CD14-positive monocyte (primary cell): ENCODE measurements at regions not wholly inside any gene's neighbourhood (a gene's known extent, or its start where the extent isn't known, plus 50 kb on each side); places are given as distances from the start of the nearest gene placed in this dataset.

ENCODE experiments used
- DNase-seq, 3 donors: peaks; one replicate each; pipeline ENCODE4 v3.0.0-alpha.2; 2011 to 2022
- H2AFZ ChIP-seq: 2 replicates; pipeline ENCODE4 v1.6.0; 2012; ENCODE audit warnings: mild to moderate bottlenecking, low read depth, low read length, inconsistent platforms; ENCODE audit not compliant: insufficient read depth, poor library complexity, severe bottlenecking
- H3K27ac ChIP-seq, 2 donors: 1 replicate in 1 of 2; 2 replicates in 1 of 2; pipeline ENCODE4 v1.5.1; 2012 to 2013; ENCODE audit warnings: low read length in 2 of 2, control low read depth in 1 of 2, inconsistent platforms in 1 of 2, low read depth in 1 of 2, mild to moderate bottlenecking in 1 of 2
- H3K27me3 ChIP-seq, 2 donors: one replicate each; pipeline versions ENCODE4 v1.6.0 to v1.6.1; 2011 to 2013; ENCODE audit warnings: low read length in 2 of 2; ENCODE audit not compliant: control insufficient read depth in 2 of 2, insufficient read depth in 2 of 2
- H3K36me3 ChIP-seq, 2 donors: replicated peaks in 1 of 2; 1 replicate in 1 of 2; 2 replicates in 1 of 2; pipeline versions ENCODE4 v1.5.1 to v1.6.1; 2012 to 2013; ENCODE audit warnings: low read length in 2 of 2, control low read depth in 1 of 2, inconsistent platforms in 1 of 2, mild to moderate bottlenecking in 1 of 2; ENCODE audit not compliant: insufficient read depth in 2 of 2, control insufficient read depth in 1 of 2
- H3K4me1 ChIP-seq, 2 donors: 1 replicate in 1 of 2; 2 replicates in 1 of 2; pipeline versions ENCODE4 v1.5.1 to v1.6.1; 2012 to 2013; ENCODE audit warnings: low read length in 2 of 2, control low read depth in 1 of 2, inconsistent platforms in 1 of 2, mild to moderate bottlenecking in 1 of 2, moderate library complexity in 1 of 2; ENCODE audit not compliant: insufficient read depth in 2 of 2, control insufficient read depth in 1 of 2
- H3K4me2 ChIP-seq: replicated peaks from 2 replicates; pipeline ENCODE3; 2012; ENCODE audit warnings: low read length, moderate library complexity, mild to moderate bottlenecking; ENCODE audit not compliant: poor library complexity, severe bottlenecking; ENCODE audit errors: extremely low read depth
- H3K4me3 ChIP-seq, 3 experiments: fragments of 200-600 bp in 1 of 3; sonication (generic) in 1 of 3; replicated peaks in 1 of 3; 1 replicate in 2 of 3; 2 replicates in 1 of 3; pipeline ENCODE4 v1.5.1; 2011 to 2013; ENCODE audit warnings: low read length in 3 of 3, mild to moderate bottlenecking in 3 of 3, control low read depth in 2 of 3, low read depth in 2 of 3, inconsistent platforms in 1 of 3, moderate library complexity in 1 of 3
- H3K79me2 ChIP-seq: 2 replicates; pipeline ENCODE4 v1.6.0; 2012; ENCODE audit warnings: mild to moderate bottlenecking, control low read depth, inconsistent platforms, low read length, moderate library complexity; ENCODE audit not compliant: insufficient read depth
- H3K9ac ChIP-seq: 2 replicates; pipeline ENCODE4 v1.6.0; 2017; ENCODE audit warnings: low read length, mild to moderate bottlenecking; ENCODE audit not compliant: insufficient read depth, poor library complexity, severe bottlenecking
- H3K9me3 ChIP-seq, 2 donors: replicated peaks in 1 of 2; 1 replicate in 1 of 2; 2 replicates in 1 of 2; pipeline versions ENCODE4 v1.5.1 to v1.6.1; 2012 to 2013; ENCODE audit warnings: low read length in 2 of 2, control low read depth in 1 of 2; ENCODE audit not compliant: control insufficient read depth in 1 of 2, insufficient read depth in 1 of 2
- H4K20me1 ChIP-seq: 2 replicates; pipeline ENCODE4 v1.6.0; 2012; ENCODE audit warnings: mild to moderate bottlenecking, low read length, control low read depth, moderate library complexity; ENCODE audit not compliant: insufficient read depth
- H3K27ac Mint-ChIP-seq, 7 donors: one replicate each; pipeline ENCODE4 v1.8.0; 2020; ENCODE audit warnings: mild to moderate bottlenecking in 7 of 7, mixed read lengths in 7 of 7, moderate library complexity in 6 of 7, inconsistent platforms in 2 of 7
- H3K27me3 Mint-ChIP-seq, 3 donors: one replicate each; pipeline ENCODE4 v1.8.0; 2021 to 2022; ENCODE audit warnings: low read depth in 3 of 3, mild to moderate bottlenecking in 3 of 3, mixed read lengths in 3 of 3, moderate library complexity in 3 of 3, inconsistent platforms in 1 of 3
- H3K36me3 Mint-ChIP-seq, 2 donors: one replicate each; pipeline ENCODE4 v1.8.0; 2020; ENCODE audit warnings: mixed read lengths in 2 of 2, inconsistent platforms in 1 of 2, mild to moderate bottlenecking in 1 of 2
- H3K4me1 Mint-ChIP-seq: one replicate; pipeline ENCODE4 v1.8.0; 2020; ENCODE audit warnings: mild to moderate bottlenecking, mixed read lengths
- H3K4me3 Mint-ChIP-seq, 2 donors: one replicate each; pipeline ENCODE4 v1.8.0; 2020; ENCODE audit warnings: mild to moderate bottlenecking in 2 of 2, mixed read lengths in 2 of 2, moderate library complexity in 1 of 2
- H3K9me3 Mint-ChIP-seq, 7 donors: one replicate each; pipeline ENCODE4 v1.8.0; 2020 to 2022; ENCODE audit warnings: mixed read lengths in 7 of 7, mild to moderate bottlenecking in 6 of 7, moderate library complexity in 6 of 7, inconsistent platforms in 2 of 7
- WGBS: methylation state at CpG from one replicate; pipeline ENCODE4 v1.1.5; 2013; ENCODE audit warnings: missing lambda C conversion rate; ENCODE audit not compliant: insufficient coverage; 5-methylcytosine and 5-hydroxymethylcytosine counted together
- intact Hi-C, 2 donors: fragments of 100-400 bp; cut with micrococcal nuclease; formaldehyde crosslinking; loops; one replicate each; pipeline versions ENCODE4 v1.15.0 to v1.15.1; 2023
- TF ChIP-seq, protein P1 (sequence below): fragments of 200-600 bp; IDR thresholded peaks from one replicate; pipeline ENCODE4 v1.8.0; 2022; ENCODE audit warnings: antibody characterized with exemption, mild to moderate bottlenecking

- Histone ChIP-seq H3K4me1 (no peaks in the 10 kb centered on the region), H3K36me3 (no peaks in the 10 kb centered on the region), H3K4me2 (no peak overlapping the region), H3K27ac (no peak overlapping the region), H3K9ac (no peak overlapping the region), H3K9me3 (no peaks in the 10 kb centered on the region), H3K4me3 (no peak overlapping the region), H2AFZ (no peak overlapping the region), H3K79me2 (no peaks in the 10 kb centered on the region), H4K20me1 (no peaks in the 10 kb centered on the region), H3K27me3 (no peaks in the 10 kb centered on the region)
- no peak overlapping the region for H3K4me3 Mint-ChIP-seq
- H3K27ac Mint-ChIP-seq: no peak overlapping the region
- H3K36me3 Mint-ChIP-seq: no peaks in the 10 kb centered on the region
- TF ChIP-seq, protein P1, sequence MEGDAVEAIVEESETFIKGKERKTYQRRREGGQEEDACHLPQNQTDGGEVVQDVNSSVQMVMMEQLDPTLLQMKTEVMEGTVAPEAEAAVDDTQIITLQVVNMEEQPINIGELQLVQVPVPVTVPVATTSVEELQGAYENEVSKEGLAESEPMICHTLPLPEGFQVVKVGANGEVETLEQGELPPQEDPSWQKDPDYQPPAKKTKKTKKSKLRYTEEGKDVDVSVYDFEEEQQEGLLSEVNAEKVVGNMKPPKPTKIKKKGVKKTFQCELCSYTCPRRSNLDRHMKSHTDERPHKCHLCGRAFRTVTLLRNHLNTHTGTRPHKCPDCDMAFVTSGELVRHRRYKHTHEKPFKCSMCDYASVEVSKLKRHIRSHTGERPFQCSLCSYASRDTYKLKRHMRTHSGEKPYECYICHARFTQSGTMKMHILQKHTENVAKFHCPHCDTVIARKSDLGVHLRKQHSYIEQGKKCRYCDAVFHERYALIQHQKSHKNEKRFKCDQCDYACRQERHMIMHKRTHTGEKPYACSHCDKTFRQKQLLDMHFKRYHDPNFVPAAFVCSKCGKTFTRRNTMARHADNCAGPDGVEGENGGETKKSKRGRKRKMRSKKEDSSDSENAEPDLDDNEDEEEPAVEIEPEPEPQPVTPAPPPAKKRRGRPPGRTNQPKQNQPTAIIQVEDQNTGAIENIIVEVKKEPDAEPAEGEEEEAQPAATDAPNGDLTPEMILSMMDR: no peak
- peaks cover 3 to 6% (median 6%) of the 10 kb centered on the region in 3 donors for H3K27me3 Mint-ChIP-seq
- H3K9me3 Mint-ChIP-seq: peaks cover 0 to 8% (median 5%) of the 10 kb centered on the region in 7 donors
- WGBS: no CpG with 5 or more reads among the region's 3 CpGs
- no peaks in the 10 kb centered on the region for H3K4me1 Mint-ChIP-seq
- DNase-seq: no peak
- intact Hi-C loops: no loop called here
These were observed 332.6 kb upstream of the NCKAP5 start for GRCh38 chr2:133900909-133901308.

DNA sequence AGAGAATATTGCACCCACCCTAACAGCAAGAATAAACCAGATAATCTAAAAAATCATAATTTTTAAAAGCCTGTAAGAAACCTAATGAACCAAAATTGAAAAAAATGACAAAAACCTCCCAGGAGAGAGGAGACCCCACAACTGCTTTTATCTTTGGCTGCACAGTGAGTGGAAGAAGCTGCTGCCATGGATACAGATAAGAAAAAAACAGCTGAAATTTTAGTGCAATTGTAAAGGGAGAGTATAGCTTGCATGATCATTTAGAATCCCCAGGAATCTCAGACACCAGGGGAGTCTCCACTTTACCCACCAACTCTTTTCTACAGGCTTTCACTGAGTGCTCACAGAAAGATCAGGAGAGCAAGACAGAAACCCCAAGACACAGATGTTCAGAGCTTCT lies 338.1 kb upstream of the NCKAP5 start:
- Histone ChIP-seq H3K36me3 (no peaks in the 10 kb centered on the region), H3K27ac (no peak overlapping the region), H4K20me1 (no peaks in the 10 kb centered on the region), H3K4me3 (no peak overlapping the region), H3K4me2 (no peak overlapping the region), H3K79me2 (no peaks in the 10 kb centered on the region), H2AFZ (no peak overlapping the region), H3K4me1 (no peaks in the 10 kb centered on the region), H3K27me3 (no peaks in the 10 kb centered on the region), H3K9ac (no peak overlapping the region), H3K9me3 (peaks cover 0 to 3% of the 10 kb centered on the region in 2 donors)
- intact Hi-C loops: no loop called here
- H3K36me3 Mint-ChIP-seq: no peaks in the 10 kb centered on the region
- TF ChIP-seq, protein P1: no peak
- no peak overlapping the region for H3K27ac Mint-ChIP-seq
- peaks cover 0 to 7% (median 2%) of the 10 kb centered on the region in 7 donors for H3K9me3 Mint-ChIP-seq
- no peak for DNase-seq
- H3K4me1 Mint-ChIP-seq: no peaks in the 10 kb centered on the region
- no peak overlapping the region for H3K4me3 Mint-ChIP-seq
- H3K27me3 Mint-ChIP-seq: peaks cover 0 to 2% (median 0%) of the 10 kb centered on the region in 3 donors
